ENCODE measurements at regions not wholly inside any gene's neighbourhood (a gene's known extent, or its start where the extent isn't known, plus 50 kb on each side); places are given as distances from the start of the nearest gene placed in this dataset.

DNA sequence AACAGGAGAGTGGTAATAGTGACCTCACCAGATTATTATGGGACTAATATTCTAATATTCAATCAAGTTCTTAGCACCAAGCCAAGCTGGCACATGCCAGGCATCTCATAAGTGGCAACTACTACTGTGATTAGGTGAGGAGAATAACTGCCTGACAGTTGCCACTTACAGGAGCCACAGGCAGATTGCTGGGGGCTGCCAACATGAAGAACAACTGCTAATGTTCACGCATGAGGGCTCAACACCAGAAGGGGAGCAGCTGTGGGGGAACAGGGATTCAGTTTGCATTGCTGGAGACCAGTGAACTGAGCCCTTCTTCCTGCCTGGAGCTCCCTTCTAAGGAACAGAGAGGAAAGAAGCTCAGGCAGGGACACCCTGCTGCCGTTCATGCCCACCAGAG, 504.5 kb downstream of the FOXO1 start:
- TF ChIP-seq, protein P1, sequence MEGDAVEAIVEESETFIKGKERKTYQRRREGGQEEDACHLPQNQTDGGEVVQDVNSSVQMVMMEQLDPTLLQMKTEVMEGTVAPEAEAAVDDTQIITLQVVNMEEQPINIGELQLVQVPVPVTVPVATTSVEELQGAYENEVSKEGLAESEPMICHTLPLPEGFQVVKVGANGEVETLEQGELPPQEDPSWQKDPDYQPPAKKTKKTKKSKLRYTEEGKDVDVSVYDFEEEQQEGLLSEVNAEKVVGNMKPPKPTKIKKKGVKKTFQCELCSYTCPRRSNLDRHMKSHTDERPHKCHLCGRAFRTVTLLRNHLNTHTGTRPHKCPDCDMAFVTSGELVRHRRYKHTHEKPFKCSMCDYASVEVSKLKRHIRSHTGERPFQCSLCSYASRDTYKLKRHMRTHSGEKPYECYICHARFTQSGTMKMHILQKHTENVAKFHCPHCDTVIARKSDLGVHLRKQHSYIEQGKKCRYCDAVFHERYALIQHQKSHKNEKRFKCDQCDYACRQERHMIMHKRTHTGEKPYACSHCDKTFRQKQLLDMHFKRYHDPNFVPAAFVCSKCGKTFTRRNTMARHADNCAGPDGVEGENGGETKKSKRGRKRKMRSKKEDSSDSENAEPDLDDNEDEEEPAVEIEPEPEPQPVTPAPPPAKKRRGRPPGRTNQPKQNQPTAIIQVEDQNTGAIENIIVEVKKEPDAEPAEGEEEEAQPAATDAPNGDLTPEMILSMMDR (IDR thresholded peaks at IDR 0.05; ENCODE audit: low read depth, low read length, poor library complexity, severe bottlenecking) = no peak
- no peak for TF ChIP-seq EZH2phosphoT487 (IDR thresholded peaks at IDR 0.05; ENCODE audit: borderline replicate concordance, low read length)
- no peaks in the 10 kb centered on the region for H4K20me1 ChIP-seq (ENCODE audit: control insufficient read depth, insufficient read depth, low read depth, low read length)
- peaks cover 29% of the 10 kb centered on the region for H3K4me1 ChIP-seq (ENCODE audit: control insufficient read depth, low read length)
- H3K27ac ChIP-seq (ENCODE audit: low read depth, low read length) = no peak overlapping the region
- H3K9me2 ChIP-seq (replicated peaks; ENCODE audit: control insufficient read depth, low read length) = no peaks in the 10 kb centered on the region
- H3K4me3 ChIP-seq (ENCODE audit: low read length) = no peak overlapping the region
- no peaks in the 10 kb centered on the region for H3F3A ChIP-seq (ENCODE audit: control insufficient read depth, insufficient read depth)
- H3K79me2 ChIP-seq (ENCODE audit: control insufficient read depth, low read length) = no peaks in the 10 kb centered on the region
- no peaks in the 10 kb centered on the region for H3K9me3 ChIP-seq (ENCODE audit: control insufficient read depth, insufficient read depth, low read length)
- no peak overlapping the region for H3K4me2 ChIP-seq (ENCODE audit: low read length)
- H3K36me3 ChIP-seq (ENCODE audit: control insufficient read depth, low read length) = no peaks in the 10 kb centered on the region
- H3K27me3 ChIP-seq (ENCODE audit: control insufficient read depth, low read length) = no peaks in the 10 kb centered on the region

DNA sequence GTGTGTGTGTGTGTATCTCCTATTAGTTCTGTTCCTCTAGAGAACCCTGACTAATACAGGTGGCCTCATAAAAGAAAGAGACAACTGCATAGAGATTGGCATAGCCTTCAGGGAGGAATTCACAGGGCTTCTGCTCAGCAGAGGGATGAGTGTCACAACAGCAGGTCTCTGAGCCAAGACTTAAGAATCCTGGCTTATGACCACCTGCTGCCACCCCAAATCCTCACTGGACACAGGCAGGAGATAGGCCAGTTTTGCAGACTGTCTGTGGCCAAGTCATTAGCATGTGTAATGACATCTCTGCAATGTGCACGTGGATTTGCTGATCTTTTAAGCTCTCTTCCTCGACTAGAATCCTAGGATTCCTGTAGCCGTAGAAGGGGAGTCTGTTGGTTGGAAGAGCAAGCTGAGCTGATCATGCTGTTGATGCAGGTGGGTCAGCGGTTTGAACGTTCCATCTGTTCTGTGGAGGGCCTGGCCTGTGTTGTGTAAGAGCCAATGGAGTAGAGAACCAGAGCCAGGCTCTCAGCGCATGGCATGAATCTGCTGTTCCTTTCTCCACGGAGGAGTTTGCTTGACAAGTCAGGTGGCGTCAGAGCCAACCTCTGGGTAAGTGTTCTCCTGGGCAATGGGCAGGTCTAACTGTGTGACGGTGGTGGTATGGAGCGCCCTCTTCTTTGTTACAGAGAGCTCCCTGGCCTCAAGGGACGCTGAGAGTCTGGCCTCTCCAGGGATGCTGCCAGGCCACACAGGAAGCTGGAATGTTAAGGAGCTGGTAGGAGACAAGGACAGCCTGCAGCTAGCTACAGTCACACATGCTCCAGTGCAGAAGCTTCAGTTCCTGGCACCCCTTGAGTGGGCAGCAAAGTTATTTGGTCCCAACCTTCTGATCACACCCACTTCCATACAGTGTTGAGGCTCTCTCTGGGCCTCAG, 503.1 kb downstream of the FOXO1 start:
- Histone ChIP-seq H3K4me2 (ENCODE audit: low read length) (no peak overlapping the region), H3K27ac (ENCODE audit: low read depth, low read length) (no peak overlapping the region), H3K4me1 (ENCODE audit: control insufficient read depth, low read length) (peaks cover 29% of the 10 kb centered on the region)

DNA sequence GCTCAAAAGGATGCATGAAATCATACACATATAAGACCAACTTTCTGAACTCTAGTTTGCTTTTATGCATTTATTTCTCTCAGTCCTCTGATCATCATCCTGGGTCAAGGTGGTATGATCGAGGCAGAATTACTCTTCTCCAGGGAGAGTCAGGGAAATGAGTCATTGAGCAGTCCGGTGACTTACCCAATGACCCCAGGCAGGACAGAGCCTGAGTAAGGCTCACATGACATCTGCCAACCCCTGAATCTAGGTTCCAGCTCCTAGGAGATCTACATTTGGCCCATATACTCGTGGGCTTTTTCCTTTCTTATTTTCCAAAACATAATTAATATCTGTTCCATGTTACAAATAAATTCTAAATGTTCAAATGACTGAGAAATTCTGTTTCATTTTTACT, 502.3 kb downstream of the FOXO1 start:
- no peak overlapping the region for H3K4me3 ChIP-seq (ENCODE audit: low read length)
- H3K9me3 ChIP-seq (ENCODE audit: control insufficient read depth, insufficient read depth, low read length) = no peaks in the 10 kb centered on the region
- H3K9me2 ChIP-seq (replicated peaks; ENCODE audit: control insufficient read depth, low read length) = no peaks in the 10 kb centered on the region
- H3K4me1 ChIP-seq (ENCODE audit: control insufficient read depth, low read length) = peaks cover 29% of the 10 kb centered on the region
- H3K4me2 ChIP-seq (ENCODE audit: low read length) = no peak overlapping the region
- H3K27me3 ChIP-seq (ENCODE audit: control insufficient read depth, low read length) = no peaks in the 10 kb centered on the region
- H3K36me3 ChIP-seq (ENCODE audit: control insufficient read depth, low read length) = no peaks in the 10 kb centered on the region
- TF ChIP-seq, protein P1 (IDR thresholded peaks at IDR 0.05; ENCODE audit: low read depth, low read length, poor library complexity, severe bottlenecking) = no peak
- no peak for TF ChIP-seq EZH2phosphoT487 (IDR thresholded peaks at IDR 0.05; ENCODE audit: borderline replicate concordance, low read length)
- no peak overlapping the region for H3K27ac ChIP-seq (ENCODE audit: low read depth, low read length)
- no peaks in the 10 kb centered on the region for H3K79me2 ChIP-seq (ENCODE audit: control insufficient read depth, low read length)
- H3F3A ChIP-seq (ENCODE audit: control insufficient read depth, insufficient read depth) = no peaks in the 10 kb centered on the region
- no peaks in the 10 kb centered on the region for H4K20me1 ChIP-seq (ENCODE audit: control insufficient read depth, insufficient read depth, low read depth, low read length)

More for the DNA sequence above, 503.1 kb downstream of the FOXO1 start:
- no peaks in the 10 kb centered on the region for H3K27me3 ChIP-seq (ENCODE audit: control insufficient read depth, low read length)
- no peaks in the 10 kb centered on the region for H3K9me2 ChIP-seq (replicated peaks; ENCODE audit: control insufficient read depth, low read length)
- H3K9me3 ChIP-seq (ENCODE audit: control insufficient read depth, insufficient read depth, low read length) = no peaks in the 10 kb centered on the region
- no peaks in the 10 kb centered on the region for H3K79me2 ChIP-seq (ENCODE audit: control insufficient read depth, low read length)
- TF ChIP-seq, protein P1 (IDR thresholded peaks at IDR 0.05; ENCODE audit: low read depth, low read length, poor library complexity, severe bottlenecking) = no peak
- TF ChIP-seq EZH2phosphoT487 (IDR thresholded peaks at IDR 0.05; ENCODE audit: borderline replicate concordance, low read length) = no peak
- H3F3A ChIP-seq (ENCODE audit: control insufficient read depth, insufficient read depth) = no peaks in the 10 kb centered on the region
- no peaks in the 10 kb centered on the region for H3K36me3 ChIP-seq (ENCODE audit: control insufficient read depth, low read length)
- H4K20me1 ChIP-seq (ENCODE audit: control insufficient read depth, insufficient read depth, low read depth, low read length) = no peaks in the 10 kb centered on the region
- H3K4me3 ChIP-seq (ENCODE audit: low read length) = no peak overlapping the region
